ENCODE measurements at regions not wholly inside any gene's neighbourhood (a gene's known extent, or its start where the extent isn't known, plus 50 kb on each side); places are given as distances from the start of the nearest gene placed in this dataset.

DNA sequence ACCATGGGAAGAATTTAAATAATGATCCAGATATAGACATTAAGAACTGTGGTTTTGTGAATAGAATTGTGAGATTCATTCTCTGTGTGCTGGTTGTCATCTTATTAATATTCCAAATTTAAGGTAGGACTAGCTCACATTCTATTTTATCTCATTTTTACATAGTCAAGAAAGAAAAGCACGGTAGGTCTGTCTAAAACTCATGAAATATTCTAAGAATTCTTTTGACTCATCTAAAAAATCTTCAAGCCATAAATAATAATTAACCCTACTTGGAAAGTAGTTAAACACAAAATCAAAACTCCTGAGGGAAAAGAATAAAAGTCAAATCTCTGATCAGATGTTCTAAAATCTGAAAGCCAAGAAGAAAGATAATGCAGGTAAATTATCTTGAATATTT is 388.8 kb upstream of the CHAC2 start:
- H3K9me3 ChIP-seq (ENCODE audit: low read depth): no peaks in the 10 kb centered on the region
- DNase-seq (ENCODE audit: low spot score): no peak
- no peaks in the 10 kb centered on the region for H3K79me2 ChIP-seq
- H3K9me2 ChIP-seq (replicated peaks; ENCODE audit: insufficient read depth): no peaks in the 10 kb centered on the region
- 76% methylated on average over 1 of the region's 1 CpG for WGBS (ENCODE audit: low lambda C conversion rate, missing lambda C conversion rate)
- H4K20me1 ChIP-seq (ENCODE audit: insufficient read depth, poor library complexity, severe bottlenecking): no peaks in the 10 kb centered on the region
- H3K4me2 ChIP-seq: no peak overlapping the region
- no peak overlapping the region for H3K27ac ChIP-seq
- H3K27me3 ChIP-seq: no peaks in the 10 kb centered on the region
- H3K4me3 ChIP-seq: no peak overlapping the region
- TF ChIP-seq EZH2 (IDR thresholded peaks at IDR 0.05; ENCODE audit: borderline replicate concordance) (no peak), EZH2phosphoT487 (IDR thresholded peaks at IDR 0.05; ENCODE audit: low read depth, severe bottlenecking, unreplicated experiment) (no peak)
- TF ChIP-seq, protein P1, sequence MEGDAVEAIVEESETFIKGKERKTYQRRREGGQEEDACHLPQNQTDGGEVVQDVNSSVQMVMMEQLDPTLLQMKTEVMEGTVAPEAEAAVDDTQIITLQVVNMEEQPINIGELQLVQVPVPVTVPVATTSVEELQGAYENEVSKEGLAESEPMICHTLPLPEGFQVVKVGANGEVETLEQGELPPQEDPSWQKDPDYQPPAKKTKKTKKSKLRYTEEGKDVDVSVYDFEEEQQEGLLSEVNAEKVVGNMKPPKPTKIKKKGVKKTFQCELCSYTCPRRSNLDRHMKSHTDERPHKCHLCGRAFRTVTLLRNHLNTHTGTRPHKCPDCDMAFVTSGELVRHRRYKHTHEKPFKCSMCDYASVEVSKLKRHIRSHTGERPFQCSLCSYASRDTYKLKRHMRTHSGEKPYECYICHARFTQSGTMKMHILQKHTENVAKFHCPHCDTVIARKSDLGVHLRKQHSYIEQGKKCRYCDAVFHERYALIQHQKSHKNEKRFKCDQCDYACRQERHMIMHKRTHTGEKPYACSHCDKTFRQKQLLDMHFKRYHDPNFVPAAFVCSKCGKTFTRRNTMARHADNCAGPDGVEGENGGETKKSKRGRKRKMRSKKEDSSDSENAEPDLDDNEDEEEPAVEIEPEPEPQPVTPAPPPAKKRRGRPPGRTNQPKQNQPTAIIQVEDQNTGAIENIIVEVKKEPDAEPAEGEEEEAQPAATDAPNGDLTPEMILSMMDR (IDR thresholded peaks at IDR 0.05; ENCODE audit: poor library complexity): no peak
- H3K36me3 ChIP-seq (replicated peaks; ENCODE audit: insufficient read depth, low read depth): no peaks in the 10 kb centered on the region
- H3K4me1 ChIP-seq (ENCODE audit: insufficient read depth): no peaks in the 10 kb centered on the region
- no peak overlapping the region for H2AFZ ChIP-seq

DNA sequence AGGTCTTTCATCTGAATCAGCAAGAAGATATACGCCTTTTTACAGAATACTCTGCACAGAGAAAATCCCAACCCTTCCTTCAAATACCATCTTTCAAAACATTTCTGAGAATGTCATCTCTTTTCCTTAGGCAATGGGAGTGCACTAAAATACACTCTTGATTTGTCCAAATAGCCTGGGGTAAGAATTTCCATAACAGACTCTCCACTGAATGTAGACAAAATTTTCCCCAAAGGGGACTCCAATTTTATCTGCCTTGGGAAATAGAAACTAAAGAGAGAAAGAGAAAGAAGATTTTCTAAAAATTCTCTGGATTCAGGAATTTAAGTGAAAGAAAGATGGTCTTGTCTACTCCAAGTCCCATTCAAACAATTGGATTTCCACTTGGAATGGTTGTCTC is 394.5 kb upstream of the CHAC2 start:
- DNase-seq (ENCODE audit: low spot score): no peak
- 95% methylated on average over 1 of the region's 1 CpG for WGBS (ENCODE audit: low lambda C conversion rate, missing lambda C conversion rate)
- H3K4me3 ChIP-seq: no peak overlapping the region

DNA sequence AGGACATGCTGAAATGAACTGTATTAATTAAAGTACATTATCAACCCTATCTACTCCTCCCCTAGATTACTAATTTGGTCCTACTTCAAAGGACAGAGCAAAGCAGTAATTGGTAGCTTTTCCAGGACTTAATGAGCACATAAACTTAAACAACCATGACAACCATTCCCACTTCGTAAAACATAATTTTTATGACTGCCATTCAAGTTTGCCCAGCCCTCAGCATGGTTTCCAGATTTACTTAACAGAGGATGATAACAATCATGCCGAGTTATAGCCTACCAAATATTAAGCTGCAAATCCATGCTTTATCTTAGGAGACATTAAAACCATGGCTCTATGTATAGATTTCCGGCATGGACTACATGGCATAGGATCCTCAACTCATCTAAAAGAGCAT is 401.1 kb upstream of the CHAC2 start:
- H3K27me3 ChIP-seq: no peaks in the 10 kb centered on the region
- no peaks in the 10 kb centered on the region for H3K9me2 ChIP-seq (replicated peaks; ENCODE audit: insufficient read depth)
- H3K4me2 ChIP-seq: no peak overlapping the region
- no peak overlapping the region for H3K4me3 ChIP-seq
- H3K27ac ChIP-seq: no peak overlapping the region
- no peak overlapping the region for H2AFZ ChIP-seq
- DNase-seq (ENCODE audit: low spot score): no peak
- WGBS (ENCODE audit: low lambda C conversion rate, missing lambda C conversion rate): 53% methylated on average over 3 of the region's 3 CpGs
- no peaks in the 10 kb centered on the region for H3K9me3 ChIP-seq (ENCODE audit: low read depth)
- no peaks in the 10 kb centered on the region for H4K20me1 ChIP-seq (ENCODE audit: insufficient read depth, poor library complexity, severe bottlenecking)
- no peaks in the 10 kb centered on the region for H3K4me1 ChIP-seq (ENCODE audit: insufficient read depth)
- no peak for TF ChIP-seq EZH2phosphoT487 (IDR thresholded peaks at IDR 0.05; ENCODE audit: low read depth, severe bottlenecking, unreplicated experiment)
- TF ChIP-seq, protein P1 (IDR thresholded peaks at IDR 0.05; ENCODE audit: poor library complexity): no peak
- no peak for TF ChIP-seq EZH2 (IDR thresholded peaks at IDR 0.05; ENCODE audit: borderline replicate concordance)
- H3K79me2 ChIP-seq: no peaks in the 10 kb centered on the region
- no peaks in the 10 kb centered on the region for H3K36me3 ChIP-seq (replicated peaks; ENCODE audit: insufficient read depth, low read depth)

More for the DNA sequence above, 394.5 kb upstream of the CHAC2 start:
- H3K4me2 ChIP-seq: no peak overlapping the region
- H3K27me3 ChIP-seq: no peaks in the 10 kb centered on the region
- no peaks in the 10 kb centered on the region for H3K9me3 ChIP-seq (ENCODE audit: low read depth)
- H3K4me1 ChIP-seq (ENCODE audit: insufficient read depth): no peaks in the 10 kb centered on the region
- no peaks in the 10 kb centered on the region for H3K79me2 ChIP-seq
- no peaks in the 10 kb centered on the region for H3K36me3 ChIP-seq (replicated peaks; ENCODE audit: insufficient read depth, low read depth)
- no peak overlapping the region for H3K27ac ChIP-seq
- no peaks in the 10 kb centered on the region for H4K20me1 ChIP-seq (ENCODE audit: insufficient read depth, poor library complexity, severe bottlenecking)
- H2AFZ ChIP-seq: no peak overlapping the region
- TF ChIP-seq EZH2 (IDR thresholded peaks at IDR 0.05; ENCODE audit: borderline replicate concordance): no peak
- TF ChIP-seq EZH2phosphoT487 (IDR thresholded peaks at IDR 0.05; ENCODE audit: low read depth, severe bottlenecking, unreplicated experiment): no peak
- TF ChIP-seq, protein P1 (IDR thresholded peaks at IDR 0.05; ENCODE audit: poor library complexity): no peak
- no peaks in the 10 kb centered on the region for H3K9me2 ChIP-seq (replicated peaks; ENCODE audit: insufficient read depth)

DNA sequence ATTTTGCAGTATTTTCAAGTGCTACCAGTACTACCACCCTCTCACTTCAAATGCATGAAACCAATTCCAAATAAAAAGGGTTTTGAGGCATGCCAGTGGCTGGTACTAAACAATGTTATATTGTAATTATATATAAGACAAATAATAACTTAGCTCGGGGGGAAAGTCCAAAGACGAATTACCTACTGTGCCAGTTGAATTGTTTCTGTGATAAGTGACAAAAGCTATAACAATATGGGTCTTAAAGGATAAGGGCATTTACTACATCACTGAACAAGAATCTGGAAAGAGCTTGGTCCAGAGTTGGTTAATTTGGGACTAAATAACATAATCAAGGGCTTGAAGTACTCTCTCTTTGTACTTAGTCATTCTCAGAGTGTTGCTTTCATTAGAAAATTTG is 404.7 kb upstream of the CHAC2 start:
- no peak overlapping the region for H3K27ac ChIP-seq
- 86% methylated on average over 2 of the region's 2 CpGs for WGBS (ENCODE audit: low lambda C conversion rate, missing lambda C conversion rate)
- no peaks in the 10 kb centered on the region for H3K9me2 ChIP-seq (replicated peaks; ENCODE audit: insufficient read depth)
- no peaks in the 10 kb centered on the region for H3K9me3 ChIP-seq (ENCODE audit: low read depth)
- H3K79me2 ChIP-seq: no peaks in the 10 kb centered on the region
- H3K4me2 ChIP-seq: no peak overlapping the region
- H3K4me1 ChIP-seq (ENCODE audit: insufficient read depth): no peaks in the 10 kb centered on the region
- no peak overlapping the region for H3K4me3 ChIP-seq
- no peak overlapping the region for H2AFZ ChIP-seq
- no peak for DNase-seq (ENCODE audit: low spot score)
- no peaks in the 10 kb centered on the region for H3K36me3 ChIP-seq (replicated peaks; ENCODE audit: insufficient read depth, low read depth)
- no peaks in the 10 kb centered on the region for H4K20me1 ChIP-seq (ENCODE audit: insufficient read depth, poor library complexity, severe bottlenecking)
- no peaks in the 10 kb centered on the region for H3K27me3 ChIP-seq
- TF ChIP-seq EZH2phosphoT487 (IDR thresholded peaks at IDR 0.05; ENCODE audit: low read depth, severe bottlenecking, unreplicated experiment) (no peak), EZH2 (IDR thresholded peaks at IDR 0.05; ENCODE audit: borderline replicate concordance) (no peak)
- TF ChIP-seq, protein P1 (IDR thresholded peaks at IDR 0.05; ENCODE audit: poor library complexity): no peak
